Ureter (tissue), 1 donor: ENCODE measurements at regions not wholly inside any gene's neighbourhood (a gene's known extent, or its start where the extent isn't known, plus 50 kb on each side); places are given as distances from the start of the nearest gene placed in this dataset.

Experiments
- DNase-seq: peaks from one replicate; pipeline ENCODE4 v3.0.0-alpha.2; 2020; ENCODE audit warnings: low spot score
- donor health status: DM: yes; HTN: yes; CAD: no.

GRCh38 chr5:167460449-167461020 lies 830.9 kb upstream of the WWC1 start:
- DNase-seq, result no peak

- DNase-seq, result no peak
Measured at GRCh38 chr5:167463939-167464338, 827.5 kb upstream of the WWC1 start.

GRCh38 chr5:167466992-167467391 lies 824.5 kb upstream of the WWC1 start:
- DNase-seq, result no peak

- DNase-seq, result no peak
Measured at GRCh38 chr5:167472566-167473108, 818.8 kb upstream of the WWC1 start.

GRCh38 chr5:167478188-167478587 lies 813.3 kb upstream of the WWC1 start:
- no peak for DNase-seq

GRCh38 chr5:167479779-167480178 lies 811.7 kb upstream of the WWC1 start:
- DNase-seq, result no peak

GRCh38 chr5:167481345-167481744 lies 810.1 kb upstream of the WWC1 start:
- no peak for DNase-seq

- DNase-seq, result no peak
Measured at GRCh38 chr5:167482555-167482954, 808.9 kb upstream of the WWC1 start.

GRCh38 chr5:167485061-167485774 lies 806.2 kb upstream of the WWC1 start:
- DNase-seq, result no peak

GRCh38 chr5:167488371-167488770 lies 803.1 kb upstream of the WWC1 start:
- DNase-seq, result no peak

GRCh38 chr5:167489202-167489601 lies 802.2 kb upstream of the WWC1 start:
- no peak for DNase-seq

- no peak for DNase-seq
Measured at GRCh38 chr5:167503926-167504720, 787.3 kb upstream of the WWC1 start.

- no peak for DNase-seq
Measured at GRCh38 chr5:167507463-167508233, 783.8 kb upstream of the WWC1 start.

- DNase-seq, result no peak
Measured at GRCh38 chr5:167509076-167509475, 782.4 kb upstream of the WWC1 start.

GRCh38 chr5:167511276-167511675 lies 780.2 kb upstream of the WWC1 start:
- no peak for DNase-seq

GRCh38 chr5:167512111-167512510 lies 779.3 kb upstream of the WWC1 start:
- DNase-seq, result no peak

- no peak for DNase-seq
Measured at GRCh38 chr5:167513381-167513780, 778.1 kb upstream of the WWC1 start.

- DNase-seq, result no peak
Measured at GRCh38 chr5:167514461-167514860, 777.0 kb upstream of the WWC1 start.

GRCh38 chr5:167525004-167525403 lies 766.4 kb upstream of the WWC1 start:
- DNase-seq, result no peak

GRCh38 chr5:167528651-167529050 lies 762.8 kb upstream of the WWC1 start:
- DNase-seq, result no peak

- DNase-seq, result no peak
Measured at GRCh38 chr5:167530548-167530947, 760.9 kb upstream of the WWC1 start.
